SJSA1 (cell line): ENCODE measurements at regions not wholly inside any gene's neighbourhood (a gene's known extent, or its start where the extent isn't known, plus 50 kb on each side); places are given as distances from the start of the nearest gene placed in this dataset.
"Not testable (repeated sequence)": the region's sequence is repeated elsewhere in the genome, so short reads cannot be mapped to it uniquely, and the experiment has no call there.

Source experiments
- DNase-seq, 2 experiments: peaks; one replicate each; pipeline ENCODE4 v3.0.0-alpha.2; 2015 to 2020; ENCODE audit warnings: low spot score in 2 of 2, low read depth in 1 of 2
- H3K27ac ChIP-seq: fragments of 250-450 bp; sonication (Bioruptor Pico); 2 replicates; pipeline ENCODE4 v1.5.1; 2020; ENCODE audit warnings: mild to moderate bottlenecking, moderate library complexity
- H3K27me3 ChIP-seq: fragments of 250-450 bp; sonication (Bioruptor Pico); replicated peaks from 2 replicates; pipeline ENCODE4 v1.5.1; 2020; ENCODE audit warnings: mild to moderate bottlenecking, moderate library complexity
- H3K36me3 ChIP-seq: fragments of 250-450 bp; sonication (Bioruptor Pico); 2 replicates; pipeline ENCODE4 v1.5.1; 2020; ENCODE audit warnings: mild to moderate bottlenecking
- H3K4me1 ChIP-seq: fragments of 250-450 bp; sonication (Bioruptor Pico); replicated peaks from 2 replicates; pipeline ENCODE4 v1.6.1; 2021; ENCODE audit warnings: mild to moderate bottlenecking
- H3K4me3 ChIP-seq: fragments of 250-450 bp; sonication (Bioruptor Pico); 2 replicates; pipeline ENCODE4 v1.5.1; 2020; ENCODE audit warnings: mild to moderate bottlenecking
- H3K9me3 ChIP-seq: fragments of 250-450 bp; sonication (Bioruptor Pico); replicated peaks from 2 replicates; pipeline ENCODE4 v1.5.1; 2020; ENCODE audit warnings: mild to moderate bottlenecking

DNA sequence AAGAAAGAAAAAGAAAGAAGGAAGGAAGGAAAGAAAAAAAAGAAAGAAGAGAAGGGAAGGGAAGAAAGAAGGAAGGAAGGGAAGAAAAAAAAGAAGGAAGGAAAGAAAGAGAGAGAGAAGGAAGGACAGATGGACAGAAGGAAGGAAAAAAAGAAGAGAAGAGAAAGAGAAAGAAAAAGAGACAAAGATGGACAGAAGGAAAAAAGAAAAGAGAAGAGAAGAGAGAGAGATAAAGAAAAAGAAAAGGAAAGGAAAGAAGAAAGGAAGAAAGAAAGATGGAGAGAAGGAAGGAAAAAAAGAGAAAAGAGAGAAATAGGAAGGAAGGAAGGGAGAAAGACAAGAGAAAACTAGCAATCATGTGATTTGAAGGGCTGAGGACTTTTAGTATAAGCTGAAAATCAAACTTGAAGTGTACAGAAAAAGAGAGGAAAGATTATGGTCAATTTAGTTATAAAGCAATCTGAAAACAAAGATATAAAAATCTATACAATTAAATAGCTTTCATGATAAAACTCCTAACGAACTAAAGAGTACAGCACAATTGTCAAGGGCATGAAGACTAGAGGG is 115.3 kb downstream of the LTN1 start:
- Histone ChIP-seq H3K4me1 (no peaks in the 10 kb centered on the region), H3K27me3 (no peaks in the 10 kb centered on the region), H3K4me3 (no peak overlapping the region), H3K27ac (no peak overlapping the region), H3K9me3 (no peaks in the 10 kb centered on the region), H3K36me3 (peaks cover 9% of the 10 kb centered on the region)
- DNase-seq, result no peak

DNA sequence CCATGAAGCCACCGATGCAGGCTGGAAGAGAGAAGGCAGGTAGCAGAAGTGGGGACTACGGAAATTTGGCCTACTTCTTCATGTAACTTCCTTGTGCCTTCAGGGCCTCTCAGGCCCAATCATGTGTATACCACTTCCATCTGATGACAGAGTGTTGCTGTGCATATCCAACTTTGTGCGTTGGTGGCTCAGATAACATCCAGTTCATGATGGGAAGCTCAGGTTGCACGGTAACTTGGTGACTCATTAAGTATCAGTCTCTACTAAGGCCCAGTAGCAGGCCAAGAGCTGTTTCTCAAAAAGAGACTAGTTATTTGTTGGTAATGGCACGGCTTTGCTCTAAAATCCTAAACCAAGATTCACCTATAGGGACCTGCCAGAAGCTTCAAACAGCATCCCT is 117.6 kb downstream of the LTN1 start:
- Histone ChIP-seq H3K27me3 (no peaks in the 10 kb centered on the region), H3K36me3 (0 out of 2 replicates have a peak, but pooled peaks cover 7% of the 10 kb centered on the region), H3K4me1 (no peaks in the 10 kb centered on the region), H3K4me3 (no peak overlapping the region), H3K9me3 (no peaks in the 10 kb centered on the region), H3K27ac (no peak overlapping the region)
- no peak for DNase-seq

DNA sequence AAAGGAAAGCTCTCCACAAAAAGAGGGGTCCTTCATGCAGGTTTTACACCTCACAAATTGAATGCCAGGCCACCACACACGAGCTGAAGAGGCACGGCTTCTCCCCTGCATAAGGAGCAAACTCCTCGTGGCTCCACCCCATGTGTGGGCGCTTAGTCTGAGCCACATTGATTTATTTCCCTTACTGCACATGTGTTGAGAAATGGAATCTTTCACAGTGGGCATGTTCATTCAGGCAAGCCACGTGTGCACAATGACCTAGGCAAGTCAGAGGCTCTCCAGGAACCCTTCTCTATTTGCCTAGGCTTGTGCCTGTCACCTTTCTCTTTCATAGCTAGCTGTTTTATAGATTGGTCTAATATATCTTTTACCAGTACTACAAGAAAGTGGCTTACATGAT is 120.5 kb downstream of the LTN1 start:
- Histone ChIP-seq H3K36me3 (0 out of 2 replicates have a peak, but pooled peaks cover 7% of the 10 kb centered on the region), H3K4me1 (no peaks in the 10 kb centered on the region), H3K27ac (no peak overlapping the region), H3K27me3 (no peaks in the 10 kb centered on the region), H3K9me3 (no peaks in the 10 kb centered on the region), H3K4me3 (no peak overlapping the region)
- no peak for DNase-seq

DNA sequence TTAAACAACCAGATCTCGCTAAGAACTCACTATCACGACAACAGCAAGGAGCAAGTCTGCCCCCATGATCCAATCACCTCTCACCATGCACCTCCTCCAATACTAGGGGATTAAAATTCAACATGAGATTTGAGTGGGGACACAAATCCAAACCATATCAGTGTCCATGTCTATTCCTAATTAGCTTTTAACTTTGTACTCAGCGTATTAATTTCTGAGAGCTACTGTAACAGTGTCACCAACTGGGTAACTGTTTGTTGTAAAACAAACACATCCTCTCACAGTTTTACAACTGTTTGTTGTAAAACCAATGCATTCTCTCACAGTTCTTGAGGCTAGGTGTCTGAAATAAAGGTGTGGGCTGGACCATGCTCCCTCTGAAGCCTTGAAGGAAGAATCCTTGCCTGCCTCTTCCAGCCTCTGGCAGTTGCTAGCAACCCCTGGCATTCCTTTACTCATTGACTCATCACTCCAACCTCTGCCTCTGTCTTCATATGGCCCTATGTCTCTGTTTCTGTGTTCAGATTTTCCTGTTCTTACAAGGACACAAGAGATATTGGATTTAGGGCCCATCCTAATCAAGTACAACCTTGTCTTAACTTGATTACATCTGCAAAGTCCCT is 121.2 kb downstream of the LTN1 start:
- no peak overlapping the region for H3K27ac ChIP-seq
- no peaks in the 10 kb centered on the region for H3K9me3 ChIP-seq
- DNase-seq, result no peak
- no peaks in the 10 kb centered on the region for H3K27me3 ChIP-seq
- H3K4me3 ChIP-seq, result no peak overlapping the region
- 0 out of 2 replicates have a peak, but pooled peaks cover 6% of the 10 kb centered on the region for H3K36me3 ChIP-seq
- H3K4me1 ChIP-seq, result no peaks in the 10 kb centered on the region

DNA sequence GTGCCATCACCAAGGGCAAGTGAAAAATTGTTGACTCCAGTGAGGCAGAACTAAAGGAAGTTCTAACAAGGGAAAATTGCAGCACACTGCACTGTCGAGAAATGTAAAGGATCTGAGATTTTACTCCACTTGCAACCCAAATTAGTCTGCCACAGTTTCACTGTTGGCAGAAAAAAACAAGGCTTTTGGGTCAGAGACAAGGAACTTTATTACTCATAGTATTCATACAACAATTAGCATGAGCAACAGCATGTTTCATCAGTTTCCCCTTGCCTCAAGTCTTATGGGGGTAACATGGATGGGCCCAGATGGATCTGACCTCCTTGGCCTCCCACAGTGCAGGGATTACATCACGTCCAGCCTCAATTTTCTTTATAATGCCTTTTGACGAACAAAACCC is 125.3 kb downstream of the LTN1 start:
- no peak for DNase-seq
- Histone ChIP-seq H3K4me1 (no peaks in the 10 kb centered on the region), H3K4me3 (no peak overlapping the region), H3K36me3 (0 out of 2 replicates have a peak, but pooled peaks cover 4% of the 10 kb centered on the region), H3K27me3 (no peaks in the 10 kb centered on the region), H3K27ac (no peak overlapping the region), H3K9me3 (no peaks in the 10 kb centered on the region)

DNA sequence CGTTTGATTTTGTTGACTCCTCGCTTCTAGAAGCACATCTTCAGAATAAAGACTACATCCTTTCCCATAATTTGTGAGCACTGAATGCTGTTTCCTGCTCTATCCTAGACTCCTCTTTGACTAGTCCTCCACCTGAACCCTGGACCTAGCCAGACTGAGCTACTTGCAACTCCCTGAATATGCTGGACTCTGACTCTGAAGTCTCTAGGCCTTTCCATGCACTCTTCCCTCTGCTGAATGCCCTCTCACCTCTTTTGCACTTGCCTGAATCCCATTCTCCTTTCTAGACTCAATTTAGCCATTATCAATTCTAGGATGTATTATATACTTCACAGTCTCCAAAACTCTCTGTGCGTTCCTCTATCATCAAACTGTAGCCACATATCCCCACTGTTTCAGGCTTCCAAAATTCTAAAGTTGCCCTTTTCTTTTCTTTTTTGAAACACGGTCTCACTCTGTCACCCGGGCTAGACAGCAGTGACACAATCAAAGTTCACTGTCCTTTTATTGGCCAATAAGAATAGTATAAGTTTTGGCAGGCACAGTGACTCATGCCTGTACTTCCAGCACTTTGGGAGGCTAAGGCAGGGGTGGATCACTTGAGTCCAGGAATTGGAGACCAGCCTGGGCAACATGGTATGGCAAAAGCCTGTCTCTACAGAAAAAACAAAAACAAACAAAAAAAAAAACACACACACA is 127.0 kb downstream of the LTN1 start:
- Histone ChIP-seq H3K36me3 (no peaks in the 10 kb centered on the region), H3K27me3 (no peaks in the 10 kb centered on the region), H3K4me1 (no peaks in the 10 kb centered on the region), H3K9me3 (no peaks in the 10 kb centered on the region), H3K27ac (no peak overlapping the region), H3K4me3 (no peak overlapping the region)
- DNase-seq, result no peak

DNA sequence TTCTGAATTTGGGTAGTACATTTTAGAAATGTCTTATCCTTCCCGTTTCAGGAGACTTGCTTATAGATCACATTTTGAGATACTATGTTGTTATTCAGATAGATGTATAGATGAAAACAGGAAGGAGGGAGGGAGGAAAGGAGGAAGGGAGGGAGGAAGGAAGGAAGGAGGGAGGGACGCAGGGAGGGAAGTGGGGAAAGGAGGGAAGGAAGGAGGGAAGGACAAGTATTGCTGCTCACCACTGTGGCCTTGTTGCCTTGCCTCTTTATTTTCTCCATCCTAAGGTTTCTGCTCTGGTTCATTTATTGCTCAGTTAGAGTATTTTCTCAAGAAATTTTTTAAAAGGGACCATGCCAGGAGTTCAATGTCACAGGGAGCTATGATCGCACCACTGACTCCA is 134.3 kb downstream of the LTN1 start:
- no peak overlapping the region for H3K4me3 ChIP-seq
- H3K4me1 ChIP-seq, result no peaks in the 10 kb centered on the region
- DNase-seq, result no peak
- H3K27me3 ChIP-seq, result no peaks in the 10 kb centered on the region
- H3K9me3 ChIP-seq, result no peaks in the 10 kb centered on the region
- no peaks in the 10 kb centered on the region for H3K36me3 ChIP-seq
- no peak overlapping the region for H3K27ac ChIP-seq

DNA sequence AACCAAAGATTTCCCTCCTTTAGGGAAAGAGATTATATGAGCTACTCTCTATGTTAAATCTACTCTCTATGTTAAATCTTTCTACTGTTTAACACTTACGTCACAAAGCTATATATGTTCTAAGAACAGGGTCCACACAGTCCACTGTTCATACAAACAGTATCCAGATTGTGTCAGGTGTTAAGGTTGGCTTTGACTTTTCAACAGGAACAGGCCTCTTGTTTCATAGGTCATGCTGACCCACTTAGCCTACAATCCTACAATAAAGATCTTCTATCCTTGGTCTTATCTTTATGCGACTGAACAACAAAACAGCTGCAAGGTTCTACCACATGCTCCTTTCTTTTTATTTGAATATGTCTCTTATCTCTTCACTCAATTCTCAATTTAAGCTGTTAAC is 134.9 kb downstream of the LTN1 start:
- H3K27me3 ChIP-seq, result no peaks in the 10 kb centered on the region
- no peak for DNase-seq
- H3K36me3 ChIP-seq, result no peaks in the 10 kb centered on the region
- no peaks in the 10 kb centered on the region for H3K4me1 ChIP-seq
- no peak overlapping the region for H3K27ac ChIP-seq
- H3K9me3 ChIP-seq, result no peaks in the 10 kb centered on the region
- no peak overlapping the region for H3K4me3 ChIP-seq

DNA sequence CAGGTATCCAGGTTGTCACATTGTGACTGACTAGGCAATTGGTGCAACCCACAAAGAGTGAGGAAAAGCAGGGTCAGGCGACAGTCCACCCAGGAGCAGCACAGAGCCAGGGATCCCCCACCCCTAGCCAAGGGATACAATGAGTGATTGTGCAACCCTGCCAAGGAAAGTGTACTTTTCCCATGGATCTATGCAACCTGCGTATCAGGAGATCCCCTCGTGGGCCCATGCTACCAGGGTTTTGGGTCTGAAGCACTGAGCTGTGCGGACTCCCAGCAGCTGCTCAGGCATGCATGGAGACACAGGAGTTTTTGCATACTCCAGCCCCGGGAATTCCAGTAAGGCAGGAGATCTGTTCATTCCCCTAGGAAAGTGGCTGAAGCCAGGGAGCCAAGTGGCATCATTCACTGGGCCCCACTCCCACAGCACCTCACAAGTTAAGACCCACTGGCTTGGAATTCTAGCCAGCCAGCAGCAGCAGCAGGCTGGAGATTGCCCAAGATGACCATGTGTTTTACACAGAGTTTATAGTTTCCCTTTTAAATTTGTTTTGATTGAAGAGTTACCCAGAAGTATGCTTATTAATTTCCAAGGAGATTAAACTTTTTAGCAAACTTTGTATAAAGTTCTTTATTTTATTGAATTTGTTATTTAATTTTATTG is 136.0 kb downstream of the LTN1 start:
- no peaks in the 10 kb centered on the region for H3K4me1 ChIP-seq
- H3K27me3 ChIP-seq, result no peaks in the 10 kb centered on the region
- H3K36me3 ChIP-seq, result no peaks in the 10 kb centered on the region
- DNase-seq, result no peak
- H3K27ac ChIP-seq, result no peak overlapping the region
- no peak overlapping the region for H3K4me3 ChIP-seq
- H3K9me3 ChIP-seq, result no peaks in the 10 kb centered on the region

DNA sequence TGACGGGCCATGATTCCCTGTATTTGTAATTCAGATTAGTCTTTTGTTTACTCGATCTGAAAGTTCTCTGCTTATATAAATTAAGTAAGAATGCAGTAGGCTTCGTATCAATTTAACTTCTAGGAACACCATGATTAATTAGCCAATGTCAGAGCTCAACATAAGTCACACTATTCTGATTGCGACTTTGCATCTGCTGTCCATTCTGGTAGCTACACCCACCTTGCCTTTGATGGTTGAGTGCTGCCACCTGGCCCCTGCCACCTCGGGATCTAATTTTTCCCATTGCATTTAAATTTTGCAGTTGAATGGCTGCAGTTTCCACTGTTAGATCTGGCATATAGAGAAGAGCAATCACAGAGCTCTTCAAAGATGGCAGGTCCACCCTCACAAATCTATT is 140.0 kb downstream of the LTN1 start:
- no peaks in the 10 kb centered on the region for H3K4me1 ChIP-seq
- no peaks in the 10 kb centered on the region for H3K9me3 ChIP-seq
- no peaks in the 10 kb centered on the region for H3K36me3 ChIP-seq
- no peak for DNase-seq
- H3K4me3 ChIP-seq, result no peak overlapping the region
- H3K27me3 ChIP-seq, result no peaks in the 10 kb centered on the region
- no peak overlapping the region for H3K27ac ChIP-seq

DNA sequence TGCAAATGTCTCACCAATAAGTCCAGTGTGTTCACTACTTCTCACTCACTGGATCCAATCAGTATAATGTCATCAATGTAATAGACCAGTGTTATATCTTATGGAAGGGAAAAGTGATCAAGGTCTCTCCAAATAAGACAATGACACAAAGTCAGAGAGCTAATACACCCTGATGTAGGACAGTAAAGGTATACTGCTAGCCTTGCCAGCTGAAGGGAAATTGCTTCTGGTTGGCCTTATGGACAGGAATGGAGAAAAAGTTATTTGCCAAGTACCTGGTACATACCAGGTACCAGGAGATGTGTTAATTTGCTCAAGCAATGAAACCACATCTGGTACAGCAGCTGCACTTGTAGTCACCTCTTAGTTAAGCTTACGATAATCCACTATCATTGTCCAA is 141.0 kb downstream of the LTN1 start:
- no peaks in the 10 kb centered on the region for H3K27me3 ChIP-seq
- H3K36me3 ChIP-seq, result no peaks in the 10 kb centered on the region
- no peak overlapping the region for H3K27ac ChIP-seq
- H3K4me3 ChIP-seq, result no peak overlapping the region
- H3K9me3 ChIP-seq, result no peaks in the 10 kb centered on the region
- H3K4me1 ChIP-seq, result no peaks in the 10 kb centered on the region
- DNase-seq, result no peak

DNA sequence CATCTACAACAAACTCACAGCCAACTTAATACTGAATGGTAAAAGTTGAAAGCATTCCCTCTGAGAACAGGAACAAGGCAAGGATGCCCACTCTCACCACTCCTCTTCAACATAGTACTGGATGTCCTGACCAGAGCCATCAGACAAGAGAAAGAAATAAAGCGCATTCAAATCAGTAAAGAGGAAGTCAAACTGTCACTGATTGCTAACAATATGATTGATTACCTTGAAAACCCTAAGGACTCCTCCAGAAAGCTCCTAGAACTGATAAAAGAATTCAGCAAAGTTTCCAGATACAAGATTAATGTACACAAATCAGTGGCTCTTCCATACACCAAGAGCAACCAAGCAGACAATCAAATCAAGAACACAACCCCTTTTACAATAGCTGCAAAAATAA is 153.4 kb downstream of the LTN1 start:
- not testable (repeated sequence) for H3K36me3 ChIP-seq, H3K4me1 ChIP-seq, H3K4me3 ChIP-seq, H3K27ac ChIP-seq, DNase-seq, H3K27me3 ChIP-seq, H3K9me3 ChIP-seq

DNA sequence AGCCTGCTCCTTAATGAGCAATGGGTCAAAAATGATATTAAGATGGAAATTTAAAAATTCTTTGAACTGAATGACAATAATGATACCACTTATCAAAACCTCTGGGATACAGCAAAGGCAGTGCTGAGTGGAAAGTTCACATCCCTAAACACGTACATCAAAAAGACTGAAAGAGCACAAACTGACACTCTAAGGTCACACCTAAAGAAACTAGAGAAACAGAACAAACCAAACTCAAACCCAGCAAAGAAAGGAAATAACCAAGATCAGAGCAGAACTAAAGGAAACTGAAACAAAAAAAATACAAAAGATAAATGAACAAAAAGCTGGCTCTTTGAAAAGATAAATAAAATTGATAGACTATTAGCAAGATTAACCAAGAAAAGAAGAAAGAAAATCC is 155.3 kb downstream of the LTN1 start:
- not testable (repeated sequence) for H3K4me1 ChIP-seq, H3K27me3 ChIP-seq, H3K27ac ChIP-seq, H3K9me3 ChIP-seq, H3K4me3 ChIP-seq, H3K36me3 ChIP-seq, DNase-seq

DNA sequence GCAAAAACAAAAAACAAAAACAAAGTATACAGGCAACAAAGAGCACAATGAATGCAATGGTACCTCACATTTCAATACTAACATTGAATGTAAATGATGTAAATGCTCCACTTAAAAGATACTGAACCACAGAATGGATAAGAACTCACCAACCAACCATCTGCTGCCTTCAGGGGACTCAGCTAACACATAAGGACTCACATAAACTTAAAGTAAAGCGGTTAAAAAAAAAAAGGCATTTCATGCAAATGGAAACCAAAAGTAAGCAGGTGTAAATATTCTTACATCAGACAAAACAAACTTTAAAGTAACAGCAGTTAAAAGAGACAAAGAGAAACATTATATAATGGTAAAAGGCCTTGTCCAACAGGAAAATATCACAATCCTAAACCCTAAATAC is 156.1 kb downstream of the LTN1 start:
- H3K27me3 ChIP-seq, H3K27ac ChIP-seq, DNase-seq, H3K4me3 ChIP-seq, H3K4me1 ChIP-seq, H3K36me3 ChIP-seq, H3K9me3 ChIP-seq: not testable (repeated sequence)
